GM19438 (cell line): ENCODE measurements at regions not wholly inside any gene's neighbourhood (a gene's known extent, or its start where the extent isn't known, plus 50 kb on each side); places are given as distances from the start of the nearest gene placed in this dataset.
"Not testable (repeated sequence)": the region's sequence is repeated elsewhere in the genome, so short reads cannot be mapped to it uniquely, and the experiment has no call there.

Experiments
- ATAC-seq: cut with Tn5 transposase; IDR thresholded peaks from one replicate; pipeline ENCODE4 v1.9.1; 2021; ENCODE audit warnings: low read depth; ENCODE audit not compliant: unreplicated experiment

GRCh38 chr4:4107411-4108107 is 119.2 kb downstream of the OTOP1 start:
- ATAC-seq = not testable (repeated sequence)

- ATAC-seq = not testable (repeated sequence)
These were observed 111.3 kb downstream of the OTOP1 start for GRCh38 chr4:4115381-4115780.

GRCh38 chr4:4116901-4117300 is 109.8 kb downstream of the OTOP1 start:
- not testable (repeated sequence) for ATAC-seq

- ATAC-seq = not testable (repeated sequence)
These were observed 92.4 kb downstream of the OTOP1 start for GRCh38 chr4:4134368-4134767.

GRCh38 chr4:4136621-4137020 is 90.1 kb downstream of the OTOP1 start:
- not testable (repeated sequence) for ATAC-seq
